GM21515 (cell line): ENCODE measurements at regions not wholly inside any gene's neighbourhood (a gene's known extent, or its start where the extent isn't known, plus 50 kb on each side); places are given as distances from the start of the nearest gene placed in this dataset.

ENCODE experiments used
- ATAC-seq: cut with Tn5 transposase; IDR thresholded peaks from one replicate; pipeline ENCODE4 v1.9.1; 2021; ENCODE audit not compliant: unreplicated experiment

GRCh38 chr12:125267114-125267513 lies 201.9 kb downstream of the AACS start:
- ATAC-seq: no peak

GRCh38 chr12:125269276-125269675 lies 204.0 kb downstream of the AACS start:
- no peak for ATAC-seq

GRCh38 chr12:125271892-125272291 lies 206.7 kb downstream of the AACS start:
- ATAC-seq: no peak

- ATAC-seq: no peak
These were observed 207.2 kb downstream of the AACS start for GRCh38 chr12:125272383-125272933.

GRCh38 chr12:125276567-125276966 lies 211.3 kb downstream of the AACS start:
- no peak for ATAC-seq

- no peak for ATAC-seq
These were observed 215.5 kb downstream of the AACS start for GRCh38 chr12:125280482-125281377.

- no peak for ATAC-seq
These were observed 217.7 kb downstream of the AACS start for GRCh38 chr12:125282921-125283320.

- no peak for ATAC-seq
These were observed 218.3 kb downstream of the AACS start for GRCh38 chr12:125283521-125283920.

GRCh38 chr12:125284087-125284486 lies 218.9 kb downstream of the AACS start:
- ATAC-seq: no peak

GRCh38 chr12:125284945-125285685 lies 219.9 kb downstream of the AACS start:
- no peak for ATAC-seq

GRCh38 chr12:125286005-125286727 lies 220.9 kb downstream of the AACS start:
- ATAC-seq: no peak

- ATAC-seq: peak; percentile 77
These were observed 222.1 kb downstream of the AACS start for GRCh38 chr12:125287155-125287847.

- ATAC-seq: no peak
These were observed 224.0 kb downstream of the AACS start for GRCh38 chr12:125288931-125289928.

- no peak for ATAC-seq
These were observed 224.7 kb downstream of the AACS start for GRCh38 chr12:125289970-125290369.

GRCh38 chr12:125292700-125293099 lies 227.5 kb downstream of the AACS start:
- no peak for ATAC-seq

GRCh38 chr12:125295550-125295949 lies 230.3 kb downstream of the AACS start:
- ATAC-seq: no peak

GRCh38 chr12:125296701-125297100 lies 231.5 kb downstream of the AACS start:
- no peak for ATAC-seq

- ATAC-seq: no peak
These were observed 234.6 kb downstream of the AACS start for GRCh38 chr12:125299840-125300239.

GRCh38 chr12:125300249-125300648 lies 235.0 kb downstream of the AACS start:
- no peak for ATAC-seq
